ENCODE measurements at regions not wholly inside any gene's neighbourhood (a gene's known extent, or its start where the extent isn't known, plus 50 kb on each side); places are given as distances from the start of the nearest gene placed in this dataset.
A peak's percentile ranks its signal among the peaks of the same experiment; 100 is the strongest.
"Not testable (repeated sequence)": the region's sequence is repeated elsewhere in the genome, so short reads cannot be mapped to it uniquely, and the experiment has no call there.

- not testable (repeated sequence) for DNase-seq (ENCODE audit: low read depth in 2 of 2)
Observed at GRCh38 chr2:12492360-12492759, 224.4 kb upstream of the TRIB2 start.

- no peak for DNase-seq (ENCODE audit: low read depth in 2 of 2)
Observed at GRCh38 chr2:12493031-12493513, 223.7 kb upstream of the TRIB2 start.

GRCh38 chr2:12495247-12495868 is 221.4 kb upstream of the TRIB2 start:
- DNase-seq (ENCODE audit: low read depth in 2 of 2): no peak

GRCh38 chr2:12498286-12498685 is 218.4 kb upstream of the TRIB2 start:
- no peak for DNase-seq (ENCODE audit: low read depth in 2 of 2)

GRCh38 chr2:12498704-12499103 is 218.0 kb upstream of the TRIB2 start:
- no peak for DNase-seq (ENCODE audit: low read depth in 2 of 2)

GRCh38 chr2:12500899-12501298 is 215.8 kb upstream of the TRIB2 start:
- DNase-seq (ENCODE audit: low read depth in 2 of 2): no peak

- DNase-seq (ENCODE audit: low read depth in 2 of 2): peak; percentile 31 to 41
Observed at GRCh38 chr2:12501469-12502158, 215.1 kb upstream of the TRIB2 start.

GRCh38 chr2:12502759-12503158 is 214.0 kb upstream of the TRIB2 start:
- no peak for DNase-seq (ENCODE audit: low read depth in 2 of 2)

GRCh38 chr2:12504443-12504842 is 212.3 kb upstream of the TRIB2 start:
- no peak for DNase-seq (ENCODE audit: low read depth in 2 of 2)

GRCh38 chr2:12506846-12507245 is 209.9 kb upstream of the TRIB2 start:
- no peak for DNase-seq (ENCODE audit: low read depth in 2 of 2)

- DNase-seq (ENCODE audit: low read depth in 2 of 2): peak; percentile 27 to 44
Observed at GRCh38 chr2:12507295-12507694, 209.4 kb upstream of the TRIB2 start.

- DNase-seq (ENCODE audit: low read depth in 2 of 2): no peak
Observed at GRCh38 chr2:12510070-12510469, 206.7 kb upstream of the TRIB2 start.

- no peak for DNase-seq (ENCODE audit: low read depth in 2 of 2)
Observed at GRCh38 chr2:12513339-12513738, 203.4 kb upstream of the TRIB2 start.

- no peak for DNase-seq (ENCODE audit: low read depth in 2 of 2)
Observed at GRCh38 chr2:12514168-12514567, 202.6 kb upstream of the TRIB2 start.

- DNase-seq (ENCODE audit: low read depth in 2 of 2): no peak
Observed at GRCh38 chr2:12514631-12515437, 201.9 kb upstream of the TRIB2 start.

GRCh38 chr2:12515871-12516270 is 200.9 kb upstream of the TRIB2 start:
- no peak for DNase-seq (ENCODE audit: low read depth in 2 of 2)

- no peak for DNase-seq (ENCODE audit: low read depth in 2 of 2)
Observed at GRCh38 chr2:12533337-12534005, 183.3 kb upstream of the TRIB2 start.

- DNase-seq (ENCODE audit: low read depth in 2 of 2): no peak
Observed at GRCh38 chr2:12534646-12535263, 182.0 kb upstream of the TRIB2 start.

- no peak for DNase-seq (ENCODE audit: low read depth in 2 of 2)
Observed at GRCh38 chr2:12536976-12537375, 179.8 kb upstream of the TRIB2 start.

GRCh38 chr2:12538138-12538694 is 178.5 kb upstream of the TRIB2 start:
- DNase-seq (ENCODE audit: low read depth in 2 of 2): no peak

GRCh38 chr2:12539336-12539735 is 177.4 kb upstream of the TRIB2 start:
- DNase-seq (ENCODE audit: low read depth in 2 of 2): no peak
